KOPT-K1 (cell line): ENCODE measurements at regions not wholly inside any gene's neighbourhood (a gene's known extent, or its start where the extent isn't known, plus 50 kb on each side); places are given as distances from the start of the nearest gene placed in this dataset.

Experiments
- H3K27ac ChIP-seq: fragments of 200-600 bp; sonication (generic); 2 replicates; pipeline ENCODE4 v1.5.1; 2016; ENCODE audit warnings: antibody characterized with exemption, mild to moderate bottlenecking, low read depth, low read length; ENCODE audit not compliant: poor library complexity, severe bottlenecking
- H3K36me3 ChIP-seq: fragments of 200-600 bp; sonication (generic); 2 replicates; pipeline ENCODE4 v1.5.1; 2017; ENCODE audit warnings: antibody characterized with exemption, mild to moderate bottlenecking, low read length, moderate library complexity; ENCODE audit not compliant: insufficient read depth
- H3K9me3 ChIP-seq: fragments of 200-600 bp; sonication (generic); 2 replicates; pipeline ENCODE4 v1.5.1; 2017; ENCODE audit warnings: antibody characterized with exemption, low read length, mild to moderate bottlenecking; ENCODE audit not compliant: insufficient read depth, poor library complexity, severe bottlenecking

DNA sequence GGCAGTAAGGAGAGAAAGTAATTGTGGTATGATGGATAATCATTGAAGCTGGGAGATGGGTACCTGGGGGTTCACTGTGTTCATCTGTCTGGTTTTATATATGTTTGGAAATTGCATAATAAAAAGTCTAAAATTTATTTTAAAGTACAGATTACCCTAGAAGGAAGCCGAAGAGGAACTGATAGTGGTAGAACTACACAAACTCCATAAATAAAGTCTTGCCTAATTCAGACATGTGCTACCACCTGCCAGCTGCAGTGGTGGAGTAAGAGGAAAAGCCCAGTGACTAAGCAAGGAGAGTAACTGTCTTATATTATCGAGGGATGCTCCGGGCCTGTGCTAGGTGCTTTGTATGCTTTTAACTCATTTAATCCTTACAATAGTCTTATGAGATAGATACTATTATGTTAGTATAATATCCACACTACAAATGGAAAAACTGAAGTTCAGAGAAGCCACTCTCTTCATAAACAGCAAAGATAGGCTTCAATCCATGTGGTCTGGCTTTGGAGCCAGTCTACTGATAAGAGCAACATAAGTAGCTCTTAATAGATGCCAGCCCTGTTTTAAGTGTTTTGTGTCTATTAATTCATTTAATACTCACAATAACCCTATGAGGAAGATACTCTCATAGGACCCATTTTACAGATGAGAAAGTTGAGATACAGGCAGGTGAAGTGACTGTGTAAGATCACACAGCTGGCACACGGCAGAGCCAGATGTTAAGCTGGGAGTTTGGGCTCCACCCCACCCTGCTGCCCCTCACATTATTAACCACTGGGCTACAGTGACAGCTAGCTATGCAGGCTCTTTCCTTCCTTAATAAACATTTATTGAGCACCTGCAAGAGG is 56.8 kb upstream of the HNRNPU start:
- H3K27ac ChIP-seq, result no peak overlapping the region
- no peaks in the 10 kb centered on the region for H3K9me3 ChIP-seq
- no peaks in the 10 kb centered on the region for H3K36me3 ChIP-seq

DNA sequence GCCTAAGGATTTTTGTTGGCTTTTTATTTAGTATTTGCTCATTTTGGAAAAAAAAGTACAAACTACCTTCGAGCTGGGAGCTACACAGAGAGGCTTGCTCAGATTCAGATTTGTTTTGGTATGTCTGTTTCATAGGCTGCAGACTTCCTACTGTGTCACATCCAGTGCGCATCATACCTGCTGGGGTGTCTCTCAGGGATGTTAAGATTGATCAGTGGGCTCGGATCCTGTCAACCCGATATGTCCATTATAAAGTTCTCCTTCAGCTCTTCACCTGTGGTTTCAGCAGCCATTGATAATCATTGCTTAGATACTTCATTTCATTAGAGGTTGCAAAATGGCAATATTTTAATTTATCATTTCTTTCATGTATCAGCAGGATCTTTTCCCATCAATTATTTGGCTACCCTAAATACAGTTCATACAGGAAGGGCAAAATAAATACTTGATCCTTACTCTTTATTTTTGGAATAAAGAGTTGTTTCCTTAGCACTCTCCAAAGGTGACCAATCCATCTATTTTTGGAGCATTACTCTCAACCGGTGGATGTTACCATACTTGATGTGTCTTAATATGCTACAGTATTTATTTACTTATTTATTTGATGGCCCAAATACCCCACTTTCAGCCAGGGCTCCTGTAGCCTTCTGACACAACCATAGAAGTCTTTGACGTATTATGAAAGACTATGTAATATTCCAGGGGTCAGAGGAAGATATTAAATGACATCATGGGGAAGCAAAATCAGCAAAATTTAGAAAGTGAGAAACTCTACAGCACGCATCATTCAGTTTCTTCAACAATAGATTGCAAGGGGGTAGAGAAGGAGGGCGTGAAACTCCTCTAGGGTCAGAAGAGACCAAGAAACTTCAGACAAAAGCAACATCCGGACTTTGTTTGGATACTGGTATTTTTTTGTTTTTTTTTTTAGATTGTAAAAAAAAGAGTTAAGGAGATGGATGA is 55.3 kb upstream of the HNRNPU start:
- H3K36me3 ChIP-seq, result no peaks in the 10 kb centered on the region
- no peaks in the 10 kb centered on the region for H3K9me3 ChIP-seq
- H3K27ac ChIP-seq, result no peak overlapping the region

DNA sequence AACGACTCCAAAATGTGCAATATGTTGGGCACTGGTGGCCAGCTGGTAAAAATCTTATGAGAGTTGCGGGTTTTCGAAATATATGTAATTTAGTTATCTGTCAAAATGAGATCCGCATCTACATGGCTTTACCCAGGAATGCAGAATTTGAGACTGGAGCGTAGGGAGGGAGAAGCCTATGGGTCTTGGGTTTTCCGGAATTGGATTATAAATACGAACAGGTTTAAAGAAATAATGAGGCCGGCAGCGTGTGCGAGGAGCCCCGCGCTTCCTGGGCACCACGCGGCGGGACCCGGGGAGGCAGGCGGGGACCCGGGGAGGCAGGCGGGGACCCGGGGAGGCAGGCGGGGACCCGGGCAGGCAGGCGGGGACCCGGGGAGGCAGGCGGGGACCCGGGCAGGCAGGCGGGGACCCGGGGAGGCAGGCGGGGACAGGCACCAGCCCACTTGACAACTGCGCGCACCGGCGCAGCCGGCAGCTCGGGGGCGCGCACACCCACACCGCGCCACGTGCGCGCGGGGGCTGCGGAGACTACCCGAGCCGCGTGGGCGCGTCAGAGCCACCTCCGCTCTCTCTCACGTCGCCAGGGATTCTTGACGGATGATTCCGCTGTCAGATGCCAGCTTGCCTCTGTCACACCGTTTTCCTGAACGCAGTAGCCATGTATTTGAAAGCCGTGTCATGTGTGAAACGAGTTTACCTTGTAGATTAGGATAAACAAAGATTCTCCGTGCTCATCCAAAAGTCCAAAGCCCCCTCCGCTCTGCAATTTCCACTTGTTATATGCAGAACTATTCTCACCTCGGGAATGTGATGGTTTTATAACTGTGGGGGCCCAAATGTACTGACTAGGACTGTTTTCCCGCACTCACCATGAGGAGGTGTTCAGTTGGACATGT is 54.3 kb upstream of the HNRNPU start:
- Histone ChIP-seq H3K27ac (no peak overlapping the region), H3K9me3 (no peaks in the 10 kb centered on the region), H3K36me3 (no peaks in the 10 kb centered on the region)

DNA sequence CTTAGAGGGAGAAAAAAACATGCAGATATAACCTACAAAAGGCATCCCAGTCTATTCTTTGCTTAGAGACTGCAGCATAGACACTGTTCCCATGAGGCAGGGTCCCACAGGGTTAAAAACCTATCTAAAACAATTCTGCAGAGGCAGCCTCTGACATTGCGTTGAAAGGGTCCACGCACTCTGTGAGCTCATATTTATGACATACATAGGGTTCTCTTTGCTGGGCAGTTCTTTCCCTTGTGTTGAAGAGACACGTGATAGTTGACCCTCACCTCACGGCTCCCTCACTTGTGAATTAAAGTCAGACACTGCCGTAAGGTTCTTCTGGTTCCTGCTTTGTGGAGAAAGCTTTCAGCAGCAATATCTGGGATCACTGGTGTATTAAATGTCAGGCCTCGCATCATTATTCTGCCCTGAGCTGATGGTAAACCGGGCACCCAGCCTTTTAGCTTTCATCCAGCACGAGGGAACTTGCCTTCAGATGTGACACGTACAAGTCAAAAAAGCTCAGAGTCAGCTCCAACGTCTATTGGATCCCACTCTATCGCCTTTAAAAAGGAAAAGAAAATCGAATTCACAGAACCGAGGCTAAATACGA is 52.8 kb upstream of the HNRNPU start:
- Histone ChIP-seq H3K36me3 (no peaks in the 10 kb centered on the region), H3K27ac (no peak overlapping the region), H3K9me3 (no peaks in the 10 kb centered on the region)

DNA sequence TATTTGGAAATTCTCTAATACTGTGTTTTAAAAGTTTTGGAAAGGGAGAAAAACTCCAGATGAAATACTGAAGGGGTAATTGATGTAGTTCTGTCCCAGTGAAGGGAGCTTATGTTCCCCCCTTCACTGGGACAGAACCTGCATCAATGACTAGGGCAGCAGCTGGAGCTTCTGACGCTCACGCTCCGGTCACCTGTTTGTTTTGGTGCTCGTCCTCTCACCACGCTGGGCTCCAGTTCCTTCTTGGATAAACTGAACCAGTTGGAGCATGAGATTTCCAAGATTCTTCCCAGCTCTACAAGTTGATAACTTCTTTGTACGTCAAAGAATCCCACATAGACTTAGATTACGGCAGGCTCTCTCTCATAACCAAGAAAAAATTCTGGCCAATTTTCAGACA is 51.4 kb upstream of the HNRNPU start:
- H3K9me3 ChIP-seq, result no peaks in the 10 kb centered on the region
- H3K27ac ChIP-seq, result no peak overlapping the region
- no peaks in the 10 kb centered on the region for H3K36me3 ChIP-seq

DNA sequence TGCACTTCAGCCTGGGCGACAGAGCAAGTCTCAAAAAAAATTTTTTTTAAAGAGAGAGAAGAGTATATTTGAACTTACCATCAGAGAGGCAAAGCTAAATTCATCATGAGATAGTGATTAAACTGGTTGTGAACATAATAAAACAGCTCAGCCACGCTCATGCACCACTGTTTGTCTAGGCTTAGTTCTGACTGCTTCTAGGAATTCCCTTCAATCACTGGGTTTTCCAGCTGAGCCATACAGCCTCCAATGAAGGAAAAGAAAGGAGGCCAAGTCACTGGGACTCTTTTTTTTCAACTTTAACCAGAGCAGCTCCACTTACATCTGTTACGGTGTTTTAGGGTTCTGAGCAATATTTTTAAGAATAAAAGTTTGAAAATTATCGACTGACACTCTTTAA is 50.4 kb upstream of the HNRNPU start:
- Histone ChIP-seq H3K36me3 (no peaks in the 10 kb centered on the region), H3K27ac (no peak overlapping the region), H3K9me3 (no peaks in the 10 kb centered on the region)
